GM19099 (cell line): ENCODE measurements at regions not wholly inside any gene's neighbourhood (a gene's known extent, or its start where the extent isn't known, plus 50 kb on each side); places are given as distances from the start of the nearest gene placed in this dataset.

Experiments
- POLR2A ChIP-seq: IDR thresholded peaks from 3 replicates; pipeline ENCODE4 v1.6.1; 2011; ENCODE audit warnings: low read depth; ENCODE audit not compliant: insufficient read length; ENCODE audit errors: extremely low read depth

DNA sequence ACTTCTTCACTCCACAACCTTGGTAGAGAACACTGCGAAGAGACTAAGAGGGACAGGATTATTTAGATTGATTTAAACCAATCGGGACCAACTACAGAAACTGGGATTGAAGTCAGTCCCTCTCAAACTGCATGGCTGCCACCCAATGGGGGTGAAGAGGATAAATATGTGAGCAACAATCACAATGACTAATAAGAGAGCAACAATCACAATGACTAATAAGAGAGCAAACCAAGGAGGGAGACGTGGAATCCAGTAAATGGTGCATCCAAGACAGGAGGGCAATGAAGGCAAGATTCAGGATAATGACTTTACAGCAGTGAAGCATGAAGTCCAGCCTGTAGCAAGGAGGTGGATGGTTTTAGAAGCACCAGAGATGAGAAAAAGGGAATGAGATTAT is 322.8 kb downstream of the TTLL7 start:
- no peak for TF ChIP-seq POLR2A

DNA sequence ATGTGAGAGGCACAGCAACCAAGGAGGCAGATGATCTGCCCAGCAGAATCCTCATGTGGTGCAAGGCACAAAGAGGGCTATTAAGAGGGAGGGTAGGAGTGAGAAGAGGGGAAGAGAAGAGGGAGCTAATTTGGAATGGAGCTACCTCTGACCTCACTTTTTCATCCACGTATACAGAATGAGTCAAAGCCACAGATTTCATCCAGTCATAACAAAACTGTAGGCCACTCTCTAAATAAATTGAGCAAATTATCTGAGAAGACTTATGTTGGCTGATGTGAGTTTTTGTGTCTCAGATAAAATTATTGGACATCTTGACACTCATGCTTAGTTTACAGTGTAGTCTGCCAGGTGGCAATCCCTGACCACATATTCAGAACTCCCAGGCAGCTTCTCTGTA is 325.6 kb downstream of the TTLL7 start:
- no peak for TF ChIP-seq POLR2A

DNA sequence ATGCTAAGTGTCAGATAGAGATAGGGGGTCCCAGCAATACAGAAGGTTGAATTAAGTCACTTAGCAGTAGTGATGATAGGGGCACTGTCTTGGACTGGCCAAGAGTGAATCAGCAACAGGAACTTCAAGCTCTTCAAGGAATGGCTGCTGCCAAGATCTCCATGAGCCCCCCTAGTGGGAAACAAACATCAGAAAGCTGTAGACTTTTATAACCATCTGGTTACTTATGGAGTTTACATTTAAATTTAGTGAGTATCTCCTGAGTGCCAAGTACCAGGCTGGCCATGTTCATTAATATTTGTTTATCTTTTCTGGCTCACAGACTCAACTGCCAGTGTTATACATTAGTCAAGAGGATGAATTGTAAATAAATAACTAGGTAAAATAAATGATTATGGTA is 327.3 kb downstream of the TTLL7 start:
- TF ChIP-seq POLR2A, result no peak

DNA sequence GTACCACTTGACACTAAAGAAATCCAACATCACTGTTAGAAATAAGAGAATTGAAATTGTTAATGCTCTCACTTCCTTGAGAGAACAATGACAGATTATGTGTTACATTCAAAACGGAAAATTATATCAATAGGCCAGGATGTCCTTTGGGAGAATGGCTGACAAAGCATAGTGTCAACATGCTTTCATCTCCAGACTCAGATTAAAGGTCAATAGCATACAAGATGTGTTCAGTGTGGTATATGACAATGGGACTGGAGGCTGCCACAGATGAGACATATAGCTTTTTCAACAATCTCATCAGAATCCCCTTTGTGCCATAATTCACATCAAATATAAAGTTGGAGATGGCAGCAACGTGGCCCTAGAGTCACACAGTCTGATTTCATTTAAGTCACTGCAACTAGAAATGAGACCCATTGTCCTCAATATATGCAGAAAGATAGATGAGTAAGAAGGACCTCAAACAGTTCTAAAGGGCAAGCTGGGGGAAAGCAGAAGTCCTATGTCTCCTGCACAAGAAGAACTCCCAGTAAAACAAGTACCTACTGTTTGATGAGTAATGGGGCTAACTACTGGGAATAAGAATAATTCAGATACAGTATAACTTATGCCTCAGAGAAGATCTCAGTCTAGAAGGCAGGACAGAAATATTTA is 327.9 kb downstream of the TTLL7 start:
- no peak for TF ChIP-seq POLR2A

DNA sequence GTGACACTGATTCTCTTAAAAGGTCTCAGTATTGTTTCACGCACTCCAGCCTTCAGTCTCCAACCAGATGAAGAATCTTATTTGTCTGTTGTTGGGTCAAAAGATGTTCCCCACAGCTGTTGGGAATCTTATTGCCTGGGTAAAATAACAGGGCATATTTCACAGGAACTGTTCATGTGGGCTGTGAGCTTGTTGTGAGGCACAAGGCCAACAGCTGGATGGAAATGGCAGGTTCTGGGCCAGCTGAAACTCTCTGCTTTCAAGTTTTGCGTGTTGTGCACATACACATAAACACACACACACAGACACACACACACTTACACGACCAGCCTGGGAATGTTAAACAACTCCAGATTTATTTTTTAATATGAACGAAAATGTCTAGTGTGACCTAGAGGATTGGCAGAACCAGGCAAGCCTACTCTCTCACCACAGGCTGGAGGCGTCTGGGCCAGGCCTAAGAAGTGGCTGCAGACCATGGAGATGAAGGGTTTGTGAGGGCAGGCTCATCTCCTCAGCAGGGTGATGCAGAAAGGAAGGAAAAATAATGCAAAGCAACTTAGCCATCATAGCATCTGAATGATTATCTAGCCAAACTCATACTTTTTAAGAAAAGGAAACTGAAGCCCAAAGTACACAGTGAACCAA is 357.0 kb downstream of the TTLL7 start:
- no peak for TF ChIP-seq POLR2A

DNA sequence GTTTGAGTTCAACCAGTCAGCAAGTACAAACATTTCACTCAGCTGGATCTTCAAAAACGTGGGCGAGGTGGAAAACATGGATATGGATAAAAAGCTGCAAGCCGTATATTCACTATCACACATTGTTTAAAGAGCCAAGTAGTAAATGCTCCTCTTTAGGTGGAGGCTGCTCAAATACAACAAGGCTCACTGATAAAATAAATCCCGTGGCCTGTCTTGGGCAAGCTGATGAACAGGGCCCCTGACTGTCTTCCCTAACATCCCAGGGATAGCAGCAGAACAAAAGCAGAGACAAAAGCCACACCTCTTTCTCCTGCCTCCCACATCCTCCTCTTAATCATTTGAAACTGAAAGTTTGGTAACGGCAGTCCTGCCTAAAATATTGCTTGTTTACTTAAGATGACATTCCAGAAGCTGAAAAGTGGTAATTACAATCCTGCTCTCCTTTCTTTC is 357.7 kb downstream of the TTLL7 start:
- TF ChIP-seq POLR2A, result no peak

DNA sequence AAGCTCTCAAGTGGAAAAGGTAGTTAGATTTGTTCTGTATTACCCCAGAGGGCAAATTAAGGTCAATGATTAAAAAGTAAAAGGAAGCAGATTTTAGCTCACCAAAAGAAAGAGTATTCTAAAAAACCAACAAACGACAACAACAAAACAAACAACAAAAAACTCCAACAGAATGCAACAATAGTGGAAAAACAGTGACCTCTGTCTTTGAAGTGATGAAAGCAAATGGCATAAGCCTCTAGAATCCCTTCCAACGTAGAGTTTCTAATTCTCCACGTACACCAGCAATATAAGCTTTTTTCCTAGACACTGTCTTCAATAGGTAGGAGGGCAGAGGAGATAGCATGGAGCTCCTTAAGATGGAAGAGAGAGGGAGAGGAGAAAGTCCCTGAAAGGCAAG is 359.1 kb downstream of the TTLL7 start:
- no peak for TF ChIP-seq POLR2A

DNA sequence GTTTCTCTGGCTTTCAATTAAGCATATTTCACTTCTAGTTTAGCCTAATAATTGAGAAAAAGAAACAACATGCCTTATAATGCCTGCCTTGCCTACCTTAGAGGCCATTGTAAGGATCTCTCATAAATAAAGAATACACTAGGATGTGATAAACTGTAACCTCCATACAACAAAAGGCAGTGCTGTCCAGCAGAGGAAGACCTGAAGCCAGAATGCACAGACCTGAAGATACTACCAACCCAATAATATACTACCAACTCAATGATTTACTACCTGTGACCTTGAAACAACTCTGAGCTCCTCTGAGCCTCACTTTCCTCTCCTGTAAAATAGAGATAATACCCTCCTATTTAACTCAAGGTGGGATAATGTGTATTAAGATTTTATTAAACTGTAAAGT is 361.3 kb downstream of the TTLL7 start:
- TF ChIP-seq POLR2A, result no peak

DNA sequence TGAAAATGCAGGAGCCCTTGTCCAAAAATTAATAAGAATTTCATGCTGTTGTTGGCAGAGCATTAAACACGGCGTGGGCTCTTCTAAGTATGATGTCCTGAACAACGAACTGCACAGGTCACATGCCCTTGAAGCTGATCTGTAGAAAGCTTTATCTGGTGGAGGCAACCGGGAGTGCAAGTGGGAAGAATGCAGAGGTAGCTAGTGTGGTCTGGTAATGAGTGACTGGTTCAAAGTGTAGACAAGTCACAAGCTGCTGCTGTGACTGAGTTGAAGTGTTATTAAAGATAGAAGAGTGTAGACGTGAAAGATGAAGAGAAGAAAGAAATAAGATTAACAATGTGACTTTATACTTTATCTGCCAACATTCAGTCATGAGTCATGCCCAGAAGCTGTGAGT is 361.9 kb downstream of the TTLL7 start:
- TF ChIP-seq POLR2A, result no peak

DNA sequence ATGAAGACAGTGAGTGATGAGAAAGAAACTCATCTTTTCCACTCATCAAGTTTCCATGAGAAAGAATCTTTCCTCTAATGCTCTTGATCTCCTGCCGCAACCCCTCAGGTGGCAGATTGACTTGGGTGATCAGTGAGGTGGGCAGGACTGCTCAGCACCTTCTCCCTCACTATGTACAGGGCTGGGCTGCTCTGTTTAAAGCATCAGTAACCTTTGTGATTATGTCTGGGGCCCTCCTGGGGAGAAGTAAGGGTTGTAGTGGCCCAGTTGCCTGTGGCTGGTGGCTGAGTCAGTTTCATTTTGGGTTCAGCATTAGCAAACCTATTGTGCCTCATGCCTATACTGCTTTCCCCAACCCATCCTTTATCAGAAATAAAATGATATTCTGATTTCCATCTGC is 366.0 kb downstream of the TTLL7 start:
- no peak for TF ChIP-seq POLR2A

DNA sequence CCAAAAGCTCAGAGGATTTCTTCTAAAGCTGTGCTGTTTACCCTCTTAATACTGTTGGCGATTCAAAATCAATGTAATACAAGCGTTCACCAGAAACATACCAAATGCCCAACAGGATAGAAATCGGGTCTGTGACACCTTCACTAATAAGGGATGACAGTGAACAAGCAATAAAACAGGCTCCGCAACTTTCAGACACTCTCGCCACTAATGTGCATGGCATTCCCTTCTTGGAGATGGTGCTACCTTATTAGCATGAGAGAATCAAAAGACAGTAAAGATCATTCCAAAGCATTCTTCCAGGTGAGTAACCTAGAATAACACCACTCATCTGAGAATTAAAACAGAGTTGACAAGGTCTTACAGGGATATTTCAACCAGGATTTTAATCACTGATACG is 367.1 kb downstream of the TTLL7 start:
- no peak for TF ChIP-seq POLR2A

DNA sequence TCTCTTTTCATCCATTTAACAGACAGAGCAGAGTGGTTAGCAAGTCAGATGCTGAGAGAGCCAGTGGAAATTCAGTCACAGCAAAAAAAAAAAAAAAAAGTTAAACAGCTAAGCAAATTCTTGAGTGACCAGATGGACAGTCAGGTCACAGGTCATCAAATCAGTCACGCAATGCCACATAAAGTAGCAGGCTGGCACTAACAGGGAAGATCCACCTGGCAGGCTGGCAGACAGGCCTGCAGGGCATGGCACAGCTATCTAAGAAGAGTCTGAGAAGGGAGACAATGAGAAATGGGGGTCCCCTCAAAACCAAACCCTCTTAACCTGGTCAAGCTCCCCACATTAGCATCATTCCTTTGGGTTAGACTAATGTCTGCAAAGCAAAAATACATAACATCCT is 371.9 kb downstream of the TTLL7 start:
- TF ChIP-seq POLR2A, result no peak

DNA sequence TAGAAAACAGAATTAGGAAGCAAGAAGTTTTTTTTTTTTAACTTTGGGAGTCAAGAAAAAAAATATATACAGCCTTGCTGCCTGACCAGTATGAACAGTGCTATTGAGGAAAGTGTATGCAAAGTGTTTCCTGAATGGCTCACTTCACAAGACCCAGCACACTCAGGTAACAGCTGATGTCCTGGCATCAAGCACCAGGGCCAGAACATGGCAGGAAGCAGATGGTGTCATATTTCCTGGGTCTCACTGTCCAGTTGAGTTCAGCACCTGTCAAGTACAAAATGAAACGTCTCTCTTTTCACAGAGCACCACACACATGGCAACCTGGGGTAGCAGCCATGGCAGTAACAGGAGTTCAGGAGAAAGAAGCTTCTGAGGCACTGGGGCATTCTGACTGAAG is 372.3 kb downstream of the TTLL7 start:
- no peak for TF ChIP-seq POLR2A

DNA sequence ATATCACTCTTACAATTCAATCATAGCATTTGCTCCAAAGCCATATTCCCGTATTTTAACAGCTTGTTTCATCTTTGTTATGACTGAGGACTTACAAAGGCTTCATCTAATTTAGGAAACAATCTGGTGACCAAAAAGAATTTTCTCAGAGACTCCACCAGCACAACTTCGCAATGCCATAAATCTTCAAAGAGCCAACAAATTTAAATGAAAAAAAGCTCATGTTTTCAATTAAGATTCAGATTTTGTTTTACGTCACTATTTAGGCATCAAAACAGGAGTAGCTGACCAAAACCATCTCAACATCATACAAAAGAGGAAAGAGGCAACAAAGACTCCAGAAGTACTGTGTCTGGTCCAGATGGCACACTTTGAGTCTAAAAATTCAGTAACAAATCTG is 373.3 kb downstream of the TTLL7 start:
- TF ChIP-seq POLR2A, result no peak

DNA sequence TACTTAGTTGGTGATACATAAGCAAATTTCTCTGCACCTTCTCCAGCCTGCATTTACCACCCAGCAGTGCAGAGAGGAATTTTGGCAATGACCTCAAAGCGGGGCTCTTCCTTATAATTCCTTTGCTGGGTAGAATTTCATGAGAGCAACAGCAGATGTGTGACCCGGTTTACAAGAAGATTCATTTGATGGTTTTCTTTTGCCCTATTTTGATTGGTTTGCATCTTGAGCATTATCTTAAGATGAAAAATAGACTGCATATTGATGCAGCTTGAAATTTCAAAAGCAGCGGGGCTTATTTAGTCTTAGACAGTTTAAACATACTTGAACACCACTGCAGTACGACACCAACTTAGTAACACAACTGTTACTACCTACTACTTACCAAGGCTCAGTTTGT is 378.9 kb downstream of the TTLL7 start:
- no peak for TF ChIP-seq POLR2A

DNA sequence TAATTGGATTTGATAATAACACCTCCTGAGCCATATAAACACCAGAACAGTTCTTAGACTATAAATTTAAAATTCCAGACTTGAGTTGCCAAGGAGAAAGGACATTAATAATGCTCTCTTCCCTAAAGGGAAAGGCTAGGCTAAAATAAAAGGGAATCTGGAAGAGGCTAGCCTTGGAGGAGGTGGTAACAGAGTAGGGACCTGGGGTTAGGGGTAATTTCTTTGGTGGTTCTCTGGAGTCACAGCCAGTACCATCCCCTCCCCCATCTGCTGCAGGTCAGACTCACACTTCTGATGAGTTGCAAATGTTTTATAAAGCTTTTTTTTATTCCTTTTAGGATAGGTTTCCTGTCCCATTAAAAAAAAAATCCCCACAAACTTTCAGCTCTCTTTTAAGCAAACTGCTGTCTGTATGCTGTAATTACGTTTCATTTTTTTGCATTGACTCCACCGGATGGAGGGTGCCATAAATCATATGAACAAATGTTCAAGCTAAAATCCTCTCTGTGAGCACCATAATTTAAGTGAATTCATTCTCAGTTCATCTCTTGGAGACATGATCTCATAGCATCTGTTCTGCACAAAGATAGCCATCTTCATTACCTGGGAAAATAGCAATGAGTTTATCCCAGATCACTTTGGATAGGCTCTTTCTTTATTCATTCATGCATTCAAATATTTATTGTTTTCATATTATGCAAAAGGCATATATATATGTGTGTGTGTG is 379.6 kb downstream of the TTLL7 start:
- no peak for TF ChIP-seq POLR2A
